WTC11 (cell line): ENCODE measurements at regions not wholly inside any gene's neighbourhood (a gene's known extent, or its start where the extent isn't known, plus 50 kb on each side); places are given as distances from the start of the nearest gene placed in this dataset.

ENCODE experiments used
- ATAC-seq: fragments of 200-7000 bp; cut with Tn5 transposase; 2 replicates; pipeline ENCODE4 v1.10.0; 2021; ENCODE audit warnings: mild to moderate bottlenecking, moderate library complexity
- CTCF ChIA-PET: fragments of 300-600 bp; sonication (Branson Sonifier 250); formaldehyde crosslinking; loops from one replicate; lab custom pipeline; 2021; ENCODE audit warnings: antibody characterized with exemption; lab: Charles Lee
- POLR2A ChIA-PET: fragments of 350-600 bp; sonication (Branson Sonifier 250); formaldehyde crosslinking; loops from one replicate; lab custom pipeline; 2021; ENCODE audit warnings: antibody characterized with exemption; lab: Charles Lee
- DNase-seq: peaks from one replicate; pipeline ENCODE4 v3.0.0; 2021; ENCODE audit warnings: low spot score
- H3K27ac Mint-ChIP-seq: 2 replicates; pipeline ENCODE4 v1.8.0; 2021; ENCODE audit warnings: mixed read lengths
- H3K27me3 Mint-ChIP-seq: 2 replicates; pipeline ENCODE4 v1.8.0; 2021; ENCODE audit warnings: low read depth, mild to moderate bottlenecking, moderate library complexity, mixed read lengths
- H3K36me3 Mint-ChIP-seq: 2 replicates; pipeline ENCODE4 v1.8.0; 2021; ENCODE audit warnings: mixed read lengths
- H3K4me1 Mint-ChIP-seq: 2 replicates; pipeline ENCODE4 v1.8.0; 2022; ENCODE audit warnings: mixed read lengths
- H3K4me3 Mint-ChIP-seq: 2 replicates; pipeline ENCODE4 v1.8.0; 2021; ENCODE audit warnings: mild to moderate bottlenecking, moderate library complexity, mixed read lengths
- H3K9me3 Mint-ChIP-seq: 2 replicates; pipeline ENCODE4 v1.8.0; 2021; ENCODE audit warnings: mixed read lengths
- ARID4B ChIP-seq: sonication (generic); formaldehyde crosslinking; IDR thresholded peaks from 2 replicates; pipeline ENCODE4 v1.8.0; 2023; ENCODE audit warnings: missing genetic modification reagents, mild to moderate bottlenecking, borderline replicate concordance
- CREM ChIP-seq: sonication (generic); formaldehyde crosslinking; IDR thresholded peaks from 2 replicates; pipeline ENCODE4 v1.8.1; 2022; ENCODE audit warnings: mild to moderate bottlenecking, missing genetic modification reagents, moderate library complexity
- ELF4 ChIP-seq: sonication (generic); formaldehyde crosslinking; IDR thresholded peaks from 2 replicates; pipeline ENCODE4 v1.8.1; 2022; ENCODE audit warnings: low read depth, mild to moderate bottlenecking, moderate library complexity, missing genetic modification reagents
- EMX1 ChIP-seq: fragments of 250-450 bp; sonication (Bioruptor Pico); IDR thresholded peaks from 2 replicates; pipeline ENCODE4 v1.8.0; 2021; ENCODE audit warnings: mild to moderate bottlenecking
- ERG ChIP-seq: fragments of 250-450 bp; sonication (Bioruptor Pico); IDR thresholded peaks from 2 replicates; pipeline ENCODE4 v1.8.0; 2021; ENCODE audit warnings: mild to moderate bottlenecking
- ESRRA ChIP-seq: sonication (generic); formaldehyde crosslinking; IDR thresholded peaks from 2 replicates; pipeline ENCODE4 v1.8.1; 2022; ENCODE audit warnings: mild to moderate bottlenecking, missing genetic modification reagents, borderline replicate concordance
- FOXJ3 ChIP-seq: sonication (generic); formaldehyde crosslinking; IDR thresholded peaks from 2 replicates; pipeline ENCODE4 v1.9.0; 2021; ENCODE audit warnings: missing genetic modification reagents, mild to moderate bottlenecking, borderline replicate concordance
- FOXK1 ChIP-seq: sonication (generic); formaldehyde crosslinking; IDR thresholded peaks from 2 replicates; pipeline ENCODE4 v1.8.0; 2022; ENCODE audit warnings: mild to moderate bottlenecking, moderate library complexity, missing genetic modification reagents
- FOXP1 ChIP-seq: sonication (generic); formaldehyde crosslinking; IDR thresholded peaks from 2 replicates; pipeline ENCODE4 v1.8.0; 2022; ENCODE audit warnings: missing genetic modification reagents, mild to moderate bottlenecking, moderate library complexity, borderline replicate concordance
- GRHL2 ChIP-seq: fragments of 250-450 bp; sonication (Bioruptor Pico); IDR thresholded peaks from 2 replicates; pipeline ENCODE4 v1.8.0; 2022; ENCODE audit warnings: mild to moderate bottlenecking, moderate library complexity; ENCODE audit not compliant: insufficient replicate concordance, severe bottlenecking
- JAZF1 ChIP-seq: fragments of 250-450 bp; sonication (Bioruptor Pico); IDR thresholded peaks from 2 replicates; pipeline ENCODE4 v1.9.0; 2021; ENCODE audit warnings: moderate library complexity, mild to moderate bottlenecking, inconsistent platforms
- JUN ChIP-seq: sonication (generic); formaldehyde crosslinking; IDR thresholded peaks from 2 replicates; pipeline ENCODE4 v1.8.0; 2023; ENCODE audit warnings: mild to moderate bottlenecking, missing genetic modification reagents
- MXD4 ChIP-seq: fragments of 250-450 bp; sonication (Bioruptor Pico); IDR thresholded peaks from 2 replicates; pipeline ENCODE4 v1.8.0; 2021; ENCODE audit warnings: mild to moderate bottlenecking, moderate library complexity, borderline replicate concordance
- NFE2L1 ChIP-seq: sonication (generic); formaldehyde crosslinking; IDR thresholded peaks from 2 replicates; pipeline ENCODE4 v1.8.1; 2023; ENCODE audit warnings: missing genetic modification reagents
- NFYB ChIP-seq: sonication (generic); formaldehyde crosslinking; conservative IDR thresholded peaks from 2 replicates; pipeline ENCODE4 v1.8.0; 2022; ENCODE audit warnings: low read depth, missing genetic modification reagents
- PRRX2 ChIP-seq: fragments of 250-450 bp; sonication (Bioruptor Pico); IDR thresholded peaks from 2 replicates; pipeline ENCODE4 v1.8.0; 2021; ENCODE audit warnings: mild to moderate bottlenecking
- RORB ChIP-seq: fragments of 250-450 bp; sonication (Bioruptor Pico); IDR thresholded peaks from 2 replicates; pipeline ENCODE4 v1.9.0; 2021; ENCODE audit warnings: mild to moderate bottlenecking
- SOX15 ChIP-seq: fragments of 250-450 bp; sonication (Bioruptor Pico); IDR thresholded peaks from 2 replicates; pipeline ENCODE4 v1.9.0; 2021; ENCODE audit warnings: mild to moderate bottlenecking
- USF2 ChIP-seq: sonication (generic); formaldehyde crosslinking; IDR thresholded peaks from 2 replicates; pipeline ENCODE4 v1.8.1; 2023; ENCODE audit warnings: mild to moderate bottlenecking, missing genetic modification reagents, moderate library complexity
- ZNF219 ChIP-seq: sonication (generic); formaldehyde crosslinking; IDR thresholded peaks from 2 replicates; pipeline ENCODE4 v1.8.0; 2023; ENCODE audit warnings: missing genetic modification reagents, mild to moderate bottlenecking, borderline replicate concordance
- ZNF232 ChIP-seq: sonication (generic); formaldehyde crosslinking; IDR thresholded peaks from 2 replicates; pipeline ENCODE4 v1.8.0; 2022; ENCODE audit warnings: mild to moderate bottlenecking, missing genetic modification reagents
- ZNF263 ChIP-seq: sonication (generic); formaldehyde crosslinking; IDR thresholded peaks from 2 replicates; pipeline ENCODE4 v1.8.1; 2022; ENCODE audit warnings: low read depth, mild to moderate bottlenecking, moderate library complexity, missing genetic modification reagents
- TF ChIP-seq, protein P1 (sequence below): sonication (generic); formaldehyde crosslinking; IDR thresholded peaks from 2 replicates; pipeline ENCODE4 v1.8.0; 2023; ENCODE audit warnings: missing genetic modification reagents
- TF ChIP-seq, protein P2 (sequence below): sonication (generic); formaldehyde crosslinking; IDR thresholded peaks from 2 replicates; pipeline ENCODE4 v1.8.0; 2022; ENCODE audit warnings: mild to moderate bottlenecking, missing genetic modification reagents
- TF ChIP-seq, protein P3 (sequence below): sonication (generic); formaldehyde crosslinking; IDR thresholded peaks from 2 replicates; pipeline ENCODE4 v1.8.1; 2022; ENCODE audit warnings: low read depth, missing genetic modification reagents, borderline replicate concordance

DNA sequence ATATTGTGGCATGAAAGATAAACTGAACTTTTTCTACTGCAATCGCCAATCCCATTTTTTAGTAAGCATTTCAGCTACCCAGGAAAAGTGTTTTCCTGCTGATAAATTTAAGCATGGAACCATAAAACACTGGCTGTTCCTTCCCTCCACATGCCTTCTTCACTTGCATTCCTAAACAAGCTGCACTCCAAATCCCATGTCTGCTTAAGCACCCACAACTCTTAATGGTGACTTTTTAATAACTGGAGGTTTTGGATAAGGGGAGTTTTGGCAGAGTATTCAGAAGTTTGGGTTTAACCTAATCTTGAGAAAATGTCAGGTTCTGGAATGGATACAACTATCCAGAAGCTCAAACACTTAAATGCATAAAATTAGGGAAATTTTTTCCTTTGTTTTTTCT lies 345.6 kb upstream of the CA10 start (continued):
- no peak for TF ChIP-seq ARID4B (CRISPR knock-in tag)
- TF ChIP-seq JUN = no peak
- TF ChIP-seq, protein P1, sequence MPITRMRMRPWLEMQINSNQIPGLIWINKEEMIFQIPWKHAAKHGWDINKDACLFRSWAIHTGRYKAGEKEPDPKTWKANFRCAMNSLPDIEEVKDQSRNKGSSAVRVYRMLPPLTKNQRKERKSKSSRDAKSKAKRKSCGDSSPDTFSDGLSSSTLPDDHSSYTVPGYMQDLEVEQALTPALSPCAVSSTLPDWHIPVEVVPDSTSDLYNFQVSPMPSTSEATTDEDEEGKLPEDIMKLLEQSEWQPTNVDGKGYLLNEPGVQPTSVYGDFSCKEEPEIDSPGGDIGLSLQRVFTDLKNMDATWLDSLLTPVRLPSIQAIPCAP = no peak
- TF ChIP-seq, protein P2, sequence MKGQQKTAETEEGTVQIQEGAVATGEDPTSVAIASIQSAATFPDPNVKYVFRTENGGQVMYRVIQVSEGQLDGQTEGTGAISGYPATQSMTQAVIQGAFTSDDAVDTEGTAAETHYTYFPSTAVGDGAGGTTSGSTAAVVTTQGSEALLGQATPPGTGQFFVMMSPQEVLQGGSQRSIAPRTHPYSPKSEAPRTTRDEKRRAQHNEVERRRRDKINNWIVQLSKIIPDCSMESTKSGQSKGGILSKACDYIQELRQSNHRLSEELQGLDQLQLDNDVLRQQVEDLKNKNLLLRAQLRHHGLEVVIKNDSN (CRISPR knock-in tag) = no peak
- no peak for TF ChIP-seq FOXK1 (CRISPR knock-in tag)
- TF ChIP-seq RORB = no peak
- no peak for TF ChIP-seq ESRRA
- TF ChIP-seq ERG (CRISPR knock-in tag) = no peak

- peaks cover 82% of the 10 kb centered on the region for H3K9me3 Mint-ChIP-seq
- H3K4me1 Mint-ChIP-seq = no peaks in the 10 kb centered on the region
- peaks cover 5% of the 10 kb centered on the region for H3K27me3 Mint-ChIP-seq
- no peak overlapping the region for H3K27ac Mint-ChIP-seq
- ChIA-PET POLR2A (no interaction called here), CTCF (no interaction called here)
- DNase-seq = no peak
- no peak for TF ChIP-seq JAZF1
- TF ChIP-seq MXD4 (CRISPR knock-in tag) = no peak
- no peak for TF ChIP-seq ARID4B (CRISPR knock-in tag)
- TF ChIP-seq NFYB (CRISPR knock-in tag) = no peak
- TF ChIP-seq FOXJ3 (CRISPR knock-in tag) = no peak
- TF ChIP-seq USF2 (CRISPR knock-in tag) = no peak
- TF ChIP-seq EMX1 = no peak
- TF ChIP-seq, protein P3, sequence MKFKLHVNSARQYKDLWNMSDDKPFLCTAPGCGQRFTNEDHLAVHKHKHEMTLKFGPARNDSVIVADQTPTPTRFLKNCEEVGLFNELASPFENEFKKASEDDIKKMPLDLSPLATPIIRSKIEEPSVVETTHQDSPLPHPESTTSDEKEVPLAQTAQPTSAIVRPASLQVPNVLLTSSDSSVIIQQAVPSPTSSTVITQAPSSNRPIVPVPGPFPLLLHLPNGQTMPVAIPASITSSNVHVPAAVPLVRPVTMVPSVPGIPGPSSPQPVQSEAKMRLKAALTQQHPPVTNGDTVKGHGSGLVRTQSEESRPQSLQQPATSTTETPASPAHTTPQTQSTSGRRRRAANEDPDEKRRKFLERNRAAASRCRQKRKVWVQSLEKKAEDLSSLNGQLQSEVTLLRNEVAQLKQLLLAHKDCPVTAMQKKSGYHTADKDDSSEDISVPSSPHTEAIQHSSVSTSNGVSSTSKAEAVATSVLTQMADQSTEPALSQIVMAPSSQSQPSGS (CRISPR knock-in tag) = no peak
- TF ChIP-seq CREM (CRISPR knock-in tag) = no peak
- TF ChIP-seq ELF4 (CRISPR knock-in tag) = no peak
- no peak for TF ChIP-seq ZNF219 (CRISPR knock-in tag)
- TF ChIP-seq SOX15 (CRISPR knock-in tag) = no peak
- TF ChIP-seq FOXP1 (CRISPR knock-in tag) = no peak
- TF ChIP-seq NFE2L1 (CRISPR knock-in tag) = no peak
- TF ChIP-seq ZNF263 (CRISPR knock-in tag) = no peak
- TF ChIP-seq ZNF232 (CRISPR knock-in tag) = no peak
- TF ChIP-seq PRRX2 (CRISPR knock-in tag) = no peak
- TF ChIP-seq GRHL2 (CRISPR knock-in tag) = no peak
- peaks cover 35% of the 10 kb centered on the region for H3K36me3 Mint-ChIP-seq
- no peak overlapping the region for H3K4me3 Mint-ChIP-seq
- ATAC-seq = no peak
Observed at GRCh38 chr17:52495646-52496045, 337.1 kb upstream of the CA10 start.
